HT-29 (cell line): ENCODE measurements at regions not wholly inside any gene's neighbourhood (a gene's known extent, or its start where the extent isn't known, plus 50 kb on each side); places are given as distances from the start of the nearest gene placed in this dataset.

ENCODE experiments used
- DNase-seq: peaks from one replicate; pipeline ENCODE4 v3.0.0-alpha.2; 2015; ENCODE audit warnings: low spot score

DNA sequence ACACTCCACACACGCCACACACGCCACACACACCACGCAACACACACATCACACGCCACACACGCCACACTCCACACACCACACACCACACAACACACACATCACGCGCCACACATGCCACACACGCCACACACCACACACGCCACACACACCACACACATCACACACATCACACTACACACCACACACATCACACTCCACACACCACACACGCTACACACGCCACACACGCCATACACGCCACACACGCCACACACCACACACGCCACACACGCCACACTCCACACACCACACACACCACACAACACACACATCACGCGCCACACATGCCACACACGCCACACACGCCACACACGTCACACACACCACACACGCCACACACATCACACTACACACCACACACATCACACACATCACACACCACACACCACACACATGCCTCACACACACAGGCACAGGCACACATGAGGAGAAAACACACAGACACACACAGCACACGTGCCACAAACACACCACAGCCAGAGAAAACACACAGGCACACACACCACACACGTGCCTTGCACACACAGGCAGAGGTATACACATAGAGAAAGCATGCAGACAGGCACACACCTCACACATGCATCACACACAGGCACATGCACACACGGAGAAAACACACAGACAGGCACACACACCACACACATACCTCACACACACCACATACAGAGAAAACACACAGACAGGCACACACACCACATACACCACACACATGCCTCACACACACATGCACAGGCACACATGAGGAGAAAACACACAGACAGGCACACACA, 241.5 kb upstream of the MYT1L start:
- no peak for DNase-seq

DNA sequence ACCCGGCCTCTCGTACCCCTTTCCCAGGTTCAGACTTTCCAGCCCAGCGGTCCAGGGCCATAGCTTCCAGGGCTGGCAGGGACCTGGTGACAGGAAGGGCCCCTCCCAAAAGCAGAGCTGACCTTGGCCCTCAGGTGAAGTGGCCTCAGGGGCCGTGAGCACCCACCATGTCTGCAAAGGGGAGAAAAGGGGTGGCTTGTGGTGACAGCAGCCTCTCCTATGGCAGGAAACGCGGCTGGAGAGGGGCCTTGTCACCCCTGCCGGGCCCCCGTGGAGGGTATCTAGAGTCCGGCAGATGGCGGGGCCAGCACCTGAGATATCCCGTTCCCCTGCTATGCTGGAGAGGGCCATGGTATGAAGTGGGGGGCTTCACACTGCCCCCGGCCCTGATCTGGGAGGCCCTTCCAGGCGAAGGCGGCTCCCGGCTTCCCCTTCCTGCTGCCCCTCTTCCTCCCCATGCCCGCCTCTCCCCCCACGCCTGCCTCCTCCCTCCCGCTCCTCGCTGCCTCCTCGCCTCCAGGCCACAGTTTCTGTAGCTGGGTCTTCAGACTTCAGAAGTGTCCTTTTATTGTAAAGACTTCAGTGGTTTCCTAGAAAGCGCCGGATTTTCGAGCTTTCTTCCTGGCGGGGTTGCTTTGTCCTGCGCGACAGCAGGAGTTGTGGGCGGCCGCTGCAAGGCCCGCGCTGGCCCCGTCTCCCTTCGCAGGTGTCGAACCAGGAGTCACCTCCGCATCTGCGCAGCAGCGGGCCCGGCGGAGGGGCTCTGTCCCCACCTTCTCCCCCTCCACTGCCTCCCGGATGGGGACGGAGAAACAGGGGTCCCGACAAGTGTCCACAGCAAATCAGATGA, 240.5 kb upstream of the MYT1L start:
- DNase-seq, result no peak

DNA sequence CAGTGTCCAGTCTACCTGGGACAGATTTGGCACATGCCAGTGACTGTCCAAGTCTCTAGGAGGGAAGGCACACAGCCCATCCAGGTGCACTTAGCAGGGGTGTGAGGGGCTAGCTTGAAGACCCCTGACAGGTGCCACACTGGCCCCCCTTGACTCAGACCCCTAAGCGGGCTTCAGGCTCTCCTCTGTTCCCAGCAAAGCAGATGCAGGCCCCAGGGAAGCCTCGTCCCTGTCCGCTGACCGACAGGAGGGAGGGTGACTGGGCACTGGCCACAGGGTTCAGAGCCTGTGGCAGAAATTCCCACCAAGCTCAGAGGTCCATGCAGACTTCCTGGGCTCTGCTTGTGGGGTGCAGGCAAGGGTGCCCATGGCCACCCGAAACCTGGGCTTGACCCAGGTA, 239.8 kb upstream of the MYT1L start:
- DNase-seq, result no peak

DNA sequence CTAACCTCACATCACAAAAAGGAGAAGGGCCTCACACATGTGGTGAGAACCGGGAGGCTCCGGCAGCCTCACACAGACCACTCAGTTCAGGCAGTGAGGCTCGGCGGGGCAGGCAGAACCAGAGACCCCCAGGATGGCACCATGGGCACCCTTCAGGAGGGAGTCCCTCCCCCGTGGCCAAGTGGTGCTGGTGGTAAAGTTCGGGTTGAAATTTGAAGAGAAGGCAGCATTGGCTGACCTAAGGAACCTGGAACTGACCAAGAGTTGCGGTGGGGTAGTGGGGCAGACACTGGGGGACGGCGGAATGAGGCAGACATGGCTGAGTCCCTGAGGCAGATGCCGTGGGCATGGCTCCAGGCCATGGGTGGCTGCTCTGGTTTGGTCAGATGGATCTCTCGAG, 239.3 kb upstream of the MYT1L start:
- DNase-seq, result no peak

DNA sequence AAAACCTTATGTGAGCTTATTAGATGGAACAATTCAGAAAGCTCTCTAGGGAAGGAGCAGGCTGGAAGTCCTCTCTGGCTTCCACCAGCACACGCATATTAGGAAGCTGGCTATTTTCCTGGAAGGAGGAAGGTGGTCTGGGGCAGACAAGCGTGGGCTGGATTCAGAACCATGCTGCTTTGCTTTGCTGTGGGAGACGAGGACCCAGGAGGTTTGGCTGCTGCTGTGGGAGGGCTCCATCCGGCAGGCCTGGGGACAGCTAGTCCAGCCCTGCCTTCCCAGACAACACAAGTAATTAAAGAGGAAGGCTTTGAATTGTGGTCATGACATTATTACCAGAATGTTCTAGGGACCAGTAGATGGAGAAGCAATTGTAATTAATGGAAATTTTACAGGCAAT, 238.8 kb upstream of the MYT1L start:
- DNase-seq, result no peak

DNA sequence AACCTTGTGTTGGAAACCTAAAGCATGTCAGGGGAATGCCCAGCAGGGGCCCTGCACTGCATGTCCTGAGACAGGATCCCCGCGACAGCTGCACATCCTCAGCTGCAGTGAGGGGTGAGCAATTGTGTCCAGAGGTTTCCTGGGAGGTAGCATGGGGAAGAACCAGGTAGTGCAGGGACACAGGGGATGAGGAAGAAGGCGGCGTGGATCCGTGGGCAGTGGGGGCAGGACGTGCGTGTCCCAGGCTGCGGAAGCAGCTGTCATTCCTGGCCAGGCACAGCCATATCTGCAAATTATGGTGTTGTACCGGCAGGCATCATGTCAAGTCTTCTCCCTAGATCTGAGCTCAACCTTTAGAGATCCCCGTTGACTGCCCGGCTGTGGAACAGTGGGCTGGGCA, 238.2 kb upstream of the MYT1L start:
- DNase-seq, result no peak

DNA sequence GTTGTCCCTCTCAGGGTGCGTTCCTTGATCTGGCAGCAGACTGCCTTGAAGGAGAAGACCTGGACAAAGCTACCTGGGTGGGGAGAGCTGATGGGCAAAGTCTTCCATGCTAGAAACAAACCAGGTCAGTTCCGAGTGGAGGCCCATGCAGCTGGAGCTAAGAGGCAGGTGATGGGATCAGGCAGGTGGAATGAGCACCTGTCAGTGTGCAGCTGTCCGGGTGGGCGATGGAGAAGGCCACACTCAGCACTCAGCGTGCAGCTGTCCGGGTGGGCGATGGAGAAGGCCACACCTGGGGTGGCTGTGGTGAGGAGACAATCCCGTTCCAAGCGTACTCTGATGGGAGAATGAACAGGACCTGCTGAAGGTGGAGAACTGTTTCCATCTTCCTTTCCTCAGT, 237.3 kb upstream of the MYT1L start:
- DNase-seq, result no peak

DNA sequence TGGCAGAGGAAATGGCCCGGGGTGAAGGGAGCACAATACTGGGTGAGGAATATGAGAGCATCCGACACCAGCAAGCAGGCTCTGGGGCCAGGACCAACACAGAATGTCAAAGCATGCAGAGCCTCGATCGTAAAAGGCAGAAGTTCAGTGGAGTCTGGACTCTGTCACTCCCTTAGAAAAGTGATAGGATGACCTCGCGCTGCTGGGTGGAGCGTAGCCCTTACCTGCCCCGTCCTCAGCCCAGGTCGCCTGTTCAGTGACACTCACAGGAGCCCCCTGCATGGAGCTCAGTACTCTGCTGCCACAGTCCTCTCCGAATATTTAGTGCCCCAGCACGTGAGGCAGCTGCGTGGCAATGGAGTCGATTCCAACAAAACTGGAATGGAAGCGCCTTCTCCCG, 236.7 kb upstream of the MYT1L start:
- no peak for DNase-seq

DNA sequence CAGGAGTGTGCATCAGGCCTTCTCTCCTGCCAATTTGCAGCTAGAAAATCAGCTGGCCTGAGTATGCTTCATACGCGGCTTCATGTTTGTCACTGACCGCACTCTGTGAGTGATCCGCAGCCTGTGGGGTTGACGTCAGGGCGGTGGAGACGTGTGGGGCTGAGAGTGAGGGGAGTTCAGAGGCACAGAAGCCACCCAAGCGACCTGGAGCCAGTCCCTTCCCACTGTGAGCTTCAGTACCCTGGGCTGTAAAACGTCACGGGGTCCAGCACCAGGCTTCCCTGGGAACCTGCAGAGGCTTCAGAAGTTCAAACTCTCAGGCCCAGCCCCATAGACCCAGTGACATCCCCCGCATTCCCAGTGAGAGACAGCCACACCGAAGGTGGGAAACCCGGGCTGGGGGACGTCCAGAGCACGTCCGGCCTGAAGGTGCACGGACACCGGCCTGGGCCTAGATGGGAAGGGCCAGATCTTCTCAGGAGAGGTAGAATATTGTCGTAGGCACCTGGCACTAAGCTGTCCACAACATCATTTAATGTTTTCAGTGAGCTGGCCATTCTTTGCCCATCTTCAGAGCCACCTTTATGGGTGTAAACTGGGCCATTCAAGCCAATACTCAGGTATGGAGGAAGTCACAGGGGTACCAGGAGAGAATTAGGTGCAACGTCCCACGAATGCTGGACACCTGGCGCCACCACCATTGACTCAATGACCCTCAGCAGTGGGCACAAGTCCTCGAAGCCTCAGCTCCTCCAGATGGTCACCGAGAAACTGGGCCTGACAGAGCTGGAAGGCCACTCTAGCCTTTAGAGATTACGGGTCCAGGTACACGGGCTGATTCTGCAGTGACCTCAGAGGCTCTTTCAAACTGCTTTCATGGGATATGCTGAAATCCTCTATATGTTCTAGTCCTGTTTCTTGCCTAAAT, 235.6 kb upstream of the MYT1L start:
- DNase-seq, result no peak

DNA sequence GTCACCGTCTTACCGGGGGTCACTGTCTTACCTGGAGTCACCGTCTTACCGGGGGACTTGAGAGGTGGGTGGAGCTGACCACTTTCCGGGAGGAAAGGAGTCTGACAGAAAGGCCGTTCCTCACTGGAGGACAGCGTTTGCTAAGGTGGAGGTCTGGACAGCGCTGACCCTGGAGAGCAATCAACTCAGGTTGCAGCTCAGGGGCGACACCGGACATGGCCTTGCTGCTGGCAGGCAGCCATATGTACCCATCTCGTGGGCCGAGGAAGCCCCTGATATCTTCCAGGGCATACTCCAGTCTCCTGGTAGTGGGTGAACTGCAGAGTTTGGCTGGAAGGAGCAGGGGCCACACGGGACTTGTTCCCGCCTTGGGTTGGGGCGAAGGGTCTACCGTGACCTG, 234.6 kb upstream of the MYT1L start:
- no peak for DNase-seq

DNA sequence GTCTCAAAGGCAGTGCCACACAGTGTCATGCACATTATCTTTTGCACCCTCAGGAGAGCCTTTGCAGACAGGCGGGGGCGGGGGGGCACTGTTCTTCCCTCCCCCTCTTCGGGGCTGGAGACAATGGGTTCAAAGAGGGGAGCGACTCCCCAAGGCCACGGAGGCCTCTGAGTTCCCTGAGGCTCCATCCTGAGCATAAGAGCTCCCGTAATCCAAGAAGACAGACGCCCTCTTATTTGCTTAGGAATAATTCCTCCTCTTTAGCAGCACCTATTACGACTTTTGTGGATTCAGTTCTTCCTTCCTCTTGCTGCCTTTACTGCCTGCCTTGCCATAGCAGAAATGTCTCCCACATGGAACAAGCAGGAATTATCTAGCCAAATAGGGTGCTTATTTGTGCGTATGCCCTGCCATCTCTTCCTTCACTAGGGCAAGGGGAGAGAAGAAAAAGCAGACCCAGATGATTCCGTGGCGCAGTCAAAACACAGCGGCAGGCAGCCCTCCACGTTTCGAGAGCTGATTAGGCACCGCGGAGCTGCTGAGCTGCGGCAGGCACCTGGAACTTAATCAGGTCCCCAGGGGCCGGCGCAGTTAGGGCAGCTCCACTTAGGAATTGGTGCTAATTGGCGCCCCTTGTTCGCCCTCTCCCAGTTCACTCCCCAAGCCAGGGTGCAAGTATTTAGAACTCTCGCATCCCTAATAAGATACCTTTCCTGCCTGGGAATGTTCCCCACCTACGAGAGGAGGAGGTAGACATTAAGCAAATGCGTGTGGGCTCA, 233.4 kb upstream of the MYT1L start:
- DNase-seq, result no peak

DNA sequence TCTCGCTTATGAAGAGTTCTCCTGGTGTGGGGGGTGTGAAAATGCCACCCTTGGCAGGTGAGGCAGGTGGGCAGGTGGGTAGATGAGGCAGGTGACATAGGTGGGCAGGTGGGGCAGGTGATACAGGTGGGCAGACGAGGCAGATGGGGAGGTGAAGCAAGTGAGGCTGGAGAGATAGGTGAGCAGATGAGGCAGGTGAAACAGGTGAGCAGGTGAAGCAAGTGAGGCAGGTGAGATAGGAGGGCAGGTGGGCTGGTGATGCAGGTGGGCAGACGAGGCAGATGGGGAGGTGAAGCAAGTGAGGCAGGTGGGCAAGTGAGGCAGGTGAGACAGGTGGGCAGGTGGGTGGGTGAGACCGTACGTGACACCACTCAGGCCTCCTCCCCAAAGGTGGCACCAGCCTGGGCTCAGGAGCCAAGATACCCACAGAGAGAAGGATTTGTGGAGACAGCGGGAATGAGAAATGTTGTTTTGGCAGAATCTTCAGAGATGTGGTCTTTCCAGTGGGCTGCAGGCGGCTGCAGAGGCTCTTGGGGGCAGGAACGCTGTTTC, 232.3 kb upstream of the MYT1L start:
- DNase-seq, result no peak

DNA sequence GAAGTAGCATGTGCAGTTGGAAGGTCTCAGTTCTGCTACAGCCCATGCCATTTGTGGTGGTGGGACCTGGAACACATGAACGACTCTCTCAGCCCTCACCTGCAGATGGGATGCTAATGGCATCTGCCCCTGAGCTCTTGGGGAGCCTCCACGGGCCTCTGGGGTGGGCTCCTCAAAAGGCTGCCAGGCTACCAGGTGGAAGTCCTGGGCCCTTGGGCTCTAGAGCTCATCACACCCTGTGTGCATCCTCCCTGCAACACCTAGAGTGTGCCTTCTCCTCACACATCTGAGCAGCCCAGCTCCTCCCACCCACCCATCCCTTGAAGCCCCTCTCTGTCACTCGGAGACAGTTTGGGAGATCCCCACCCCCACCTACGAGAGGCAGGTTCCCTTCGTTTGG, 231.8 kb upstream of the MYT1L start:
- no peak for DNase-seq

DNA sequence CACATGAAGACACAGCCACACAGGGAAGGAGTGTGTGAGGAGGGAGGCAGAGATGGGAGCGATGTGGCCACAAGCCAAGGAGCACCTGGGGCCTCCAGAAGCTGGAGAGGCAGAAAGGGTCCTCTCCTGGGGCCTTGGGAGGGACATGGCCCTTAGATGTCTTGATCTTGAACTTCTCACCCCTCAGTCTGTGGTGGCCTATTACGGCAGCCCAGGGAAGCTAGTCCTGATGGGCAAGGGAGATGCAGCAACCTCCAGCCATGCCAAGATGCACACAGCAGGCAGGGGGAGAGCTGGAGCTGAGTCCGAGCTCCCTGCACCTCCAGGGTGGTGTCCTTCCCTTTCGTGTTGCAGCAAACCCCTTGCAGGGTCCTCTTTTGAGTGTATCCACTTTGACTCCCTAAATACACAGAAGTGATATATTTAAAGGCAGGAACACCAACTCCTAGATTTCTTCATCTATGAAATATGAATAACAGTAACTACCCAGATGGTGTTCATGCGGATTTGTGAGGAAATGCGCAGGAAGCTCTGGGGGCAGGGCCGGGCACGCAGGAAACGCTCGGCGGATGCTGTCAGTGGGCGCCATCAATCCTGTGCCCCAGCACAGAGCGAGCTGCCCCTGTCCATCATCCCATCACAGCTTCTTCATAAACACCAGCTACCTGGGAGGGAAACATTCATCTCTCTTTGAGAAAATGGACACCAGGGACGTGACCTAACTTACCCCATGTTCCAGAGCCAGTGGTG, 230.4 kb upstream of the MYT1L start:
- DNase-seq, result no peak

DNA sequence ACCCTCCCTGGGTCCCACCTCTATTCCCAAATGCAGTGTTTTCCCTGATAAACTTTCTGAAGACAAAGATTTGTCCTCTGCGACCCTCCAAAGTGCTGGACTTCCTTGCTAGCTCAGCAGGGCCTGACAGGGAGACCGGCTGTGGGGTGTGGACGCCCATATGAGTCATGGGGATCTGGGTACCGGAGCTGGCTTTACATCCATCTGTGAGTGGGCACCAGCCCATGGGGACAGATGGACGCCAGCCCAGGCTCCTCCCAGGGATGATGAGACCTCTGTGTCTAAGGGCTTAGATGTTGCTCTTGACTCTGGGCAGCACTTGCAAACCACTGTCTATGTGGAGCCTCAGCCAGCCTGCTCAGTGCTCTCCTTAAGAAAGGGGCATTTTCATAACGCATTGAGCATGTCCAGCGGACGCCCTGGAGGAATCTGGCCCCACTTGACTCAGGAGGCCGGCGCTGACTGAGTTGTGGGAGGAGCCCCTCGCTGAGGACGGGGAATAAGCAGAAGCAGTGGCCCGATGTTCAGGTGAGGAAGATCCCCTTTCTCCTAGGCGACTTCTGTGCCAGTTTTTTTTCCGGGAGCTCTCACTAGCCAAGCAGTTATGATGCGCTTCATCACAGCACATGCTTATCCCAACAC, 229.4 kb upstream of the MYT1L start:
- no peak for DNase-seq

DNA sequence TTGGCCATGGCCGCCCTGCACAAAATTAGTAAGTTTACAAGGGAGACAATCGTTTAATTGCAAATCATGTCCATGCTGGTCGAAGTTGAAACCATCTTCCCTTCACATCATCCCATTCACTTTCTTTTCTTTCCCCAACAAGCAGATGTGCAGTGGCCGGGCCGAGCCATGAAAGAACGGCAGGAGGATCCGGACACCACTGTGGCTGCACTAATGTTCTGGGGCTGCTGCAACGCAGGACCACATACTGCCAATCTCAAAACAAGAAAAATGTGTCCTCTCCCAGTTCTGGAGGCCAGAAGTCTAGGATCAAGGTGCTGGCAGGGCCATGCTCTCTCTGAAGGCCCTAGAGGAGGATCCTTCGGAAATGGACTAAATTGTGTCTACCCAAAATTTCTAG, 227.4 kb upstream of the MYT1L start:
- DNase-seq, result no peak

DNA sequence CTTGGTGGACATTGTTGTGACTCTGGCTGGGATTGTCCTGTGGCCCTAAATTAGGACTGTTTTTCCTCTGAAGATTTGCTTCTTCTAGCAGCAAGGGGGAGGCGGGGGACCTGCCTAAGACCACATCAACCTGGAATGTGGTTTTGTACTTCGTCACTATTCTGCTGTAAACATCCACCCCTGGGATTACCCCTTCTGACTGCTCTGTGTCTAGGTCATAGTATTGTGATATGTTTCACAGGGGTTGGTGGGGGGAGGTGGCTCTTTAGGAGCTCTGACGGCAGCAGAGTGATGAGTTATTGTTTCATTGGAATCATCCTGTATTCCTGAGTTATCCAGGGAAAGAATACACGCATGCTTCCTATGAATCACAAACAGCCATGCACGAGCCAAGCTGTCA, 226.4 kb upstream of the MYT1L start:
- no peak for DNase-seq

DNA sequence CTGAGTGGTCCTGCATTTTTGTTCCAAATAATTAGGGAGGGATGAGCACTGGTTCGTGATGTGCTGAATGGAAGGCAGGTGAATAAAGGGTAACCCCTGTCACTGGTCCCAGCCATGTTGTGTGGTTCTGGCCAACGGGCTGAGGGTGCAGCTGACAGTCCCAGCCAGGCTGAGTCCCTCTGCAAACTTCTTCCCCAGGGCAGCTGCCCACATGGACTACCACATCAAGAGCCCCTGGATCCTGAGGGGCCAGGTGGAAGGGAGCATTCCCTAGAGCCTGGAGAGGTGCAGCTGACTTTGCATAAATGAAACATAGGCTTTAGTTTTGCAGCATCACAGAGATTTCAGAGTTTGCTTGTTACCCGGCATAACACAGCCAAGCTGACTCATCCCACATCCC, 219.8 kb upstream of the MYT1L start:
- DNase-seq, result no peak

DNA sequence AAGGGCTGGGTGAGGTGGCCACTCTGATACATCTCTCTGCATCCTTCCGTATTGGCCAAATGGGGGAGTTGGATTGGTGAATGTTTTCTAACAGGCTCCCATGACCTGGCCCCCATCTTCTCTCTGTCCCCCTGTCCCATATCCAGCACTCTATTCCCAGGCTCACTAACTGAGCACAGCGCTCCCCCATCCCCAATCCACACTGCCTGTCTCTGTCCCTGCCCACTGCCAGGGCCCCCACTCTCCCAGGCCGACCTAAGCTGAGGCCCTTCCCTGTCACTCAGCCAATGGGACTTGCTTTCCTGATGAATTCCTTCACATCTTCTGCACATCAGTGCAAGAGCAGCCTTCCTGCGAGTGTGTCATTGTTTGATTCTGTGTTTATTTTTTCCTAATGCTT, 216.8 kb upstream of the MYT1L start:
- DNase-seq, result no peak

DNA sequence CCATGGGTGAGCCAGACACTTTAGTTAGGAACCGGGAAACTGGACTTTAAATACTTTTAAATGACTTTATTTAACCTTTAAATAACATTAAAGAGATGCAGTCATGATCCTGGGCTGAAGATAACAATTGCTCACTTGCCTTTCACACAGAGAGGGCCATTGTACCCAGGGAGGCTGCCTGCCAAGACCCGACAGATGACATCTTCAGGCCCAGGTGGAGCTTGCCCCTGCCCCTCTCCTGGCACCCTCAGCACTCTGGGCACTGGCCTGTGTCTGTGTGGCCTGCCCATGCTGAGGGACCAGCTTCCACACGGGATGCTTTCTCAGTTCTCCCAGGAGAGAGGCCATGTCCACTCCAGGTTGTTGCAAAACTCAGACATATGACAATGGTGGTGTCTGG, 216.4 kb upstream of the MYT1L start:
- DNase-seq, result no peak
